ENCODE measurements at regions not wholly inside any gene's neighbourhood (a gene's known extent, or its start where the extent isn't known, plus 50 kb on each side); places are given as distances from the start of the nearest gene placed in this dataset.

- DNase-seq, result no peak
These were observed 777.0 kb downstream of the C6orf118 start for GRCh38 chr6:164532198-164533044.

GRCh38 chr6:164531736-164532135 lies 777.7 kb downstream of the C6orf118 start:
- intact Hi-C loops (cut with DNase I), result no loop called here

More at GRCh38 chr6:164532198-164533044, 777.0 kb downstream of the C6orf118 start:
- intact Hi-C loops (cut with DNase I), result no loop called here

GRCh38 chr6:164528539-164528938 lies 780.9 kb downstream of the C6orf118 start:
- DNase-seq, result no peak
- intact Hi-C loops (cut with DNase I), result no loop called here

More at GRCh38 chr6:164531736-164532135, 777.7 kb downstream of the C6orf118 start:
- DNase-seq, result no peak

GRCh38 chr6:164523087-164523654 lies 786.2 kb downstream of the C6orf118 start:
- DNase-seq, result no peak
- intact Hi-C loops (cut with DNase I), result no loop called here

- no peak for DNase-seq
These were observed 788.5 kb downstream of the C6orf118 start for GRCh38 chr6:164520916-164521315.

GRCh38 chr6:164507206-164507940 lies 802.0 kb downstream of the C6orf118 start:
- intact Hi-C loops (cut with DNase I), result no loop called here
- no peak for DNase-seq

More at GRCh38 chr6:164520916-164521315, 788.5 kb downstream of the C6orf118 start:
- intact Hi-C loops (cut with DNase I), result no loop called here

GRCh38 chr6:164505425-164505824 lies 804.0 kb downstream of the C6orf118 start:
- no peak for DNase-seq
- intact Hi-C loops (cut with DNase I), result no loop called here

GRCh38 chr6:164502833-164503232 lies 806.6 kb downstream of the C6orf118 start:
- intact Hi-C loops (cut with DNase I), result no loop called here
- no peak for DNase-seq

GRCh38 chr6:164495882-164496495 lies 813.4 kb downstream of the C6orf118 start:
- intact Hi-C loops (cut with DNase I), result no loop called here
- DNase-seq, result no peak

GRCh38 chr6:164478426-164478825 lies 831.0 kb downstream of the C6orf118 start:
- DNase-seq, result no peak
- intact Hi-C loops (cut with DNase I), result no loop called here

GRCh38 chr6:164477790-164478189 lies 831.6 kb downstream of the C6orf118 start:
- intact Hi-C loops (cut with DNase I), result no loop called here
- DNase-seq, result no peak

- DNase-seq, result no peak
- intact Hi-C loops (cut with DNase I), result no loop called here
These were observed 832.3 kb downstream of the C6orf118 start for GRCh38 chr6:164477101-164477500.

GRCh38 chr6:164469276-164469949 lies 840.0 kb downstream of the C6orf118 start:
- intact Hi-C loops (cut with DNase I), result no loop called here
- DNase-seq, result no peak

- intact Hi-C loops (cut with DNase I), result no loop called here
- DNase-seq, result no peak
These were observed 853.6 kb downstream of the C6orf118 start for GRCh38 chr6:164455835-164456234.

GRCh38 chr6:164453835-164454234 lies 855.6 kb downstream of the C6orf118 start:
- DNase-seq, result no peak
- intact Hi-C loops (cut with DNase I), result no loop called here

- intact Hi-C loops (cut with DNase I), result no loop called here
- no peak for DNase-seq
These were observed 866.8 kb downstream of the C6orf118 start for GRCh38 chr6:164442572-164442971.

GRCh38 chr6:164439331-164439730 lies 870.1 kb downstream of the C6orf118 start:
- intact Hi-C loops (cut with DNase I), result no loop called here
- DNase-seq, result no peak

- DNase-seq, result no peak
- intact Hi-C loops (cut with DNase I), result no loop called here
These were observed 872.4 kb downstream of the C6orf118 start for GRCh38 chr6:164436976-164437375.

GRCh38 chr6:164427728-164428402 lies 881.5 kb downstream of the C6orf118 start:
- intact Hi-C loops (cut with DNase I), result no loop called here
- no peak for DNase-seq

- intact Hi-C loops (cut with DNase I), result no loop called here
- DNase-seq, result no peak
These were observed 884.9 kb downstream of the C6orf118 start for GRCh38 chr6:164424489-164424888.

Measured in posterior cingulate gyrus (tissue), 11 donors.